NCI-H69 (cell line): ENCODE measurements at regions not wholly inside any gene's neighbourhood (a gene's known extent, or its start where the extent isn't known, plus 50 kb on each side); places are given as distances from the start of the nearest gene placed in this dataset.
A peak's percentile ranks its signal among the peaks of the same experiment; 100 is the strongest.
"Not testable (repeated sequence)": the region's sequence is repeated elsewhere in the genome, so short reads cannot be mapped to it uniquely, and the experiment has no call there.

Source experiments
- DNase-seq: peaks from one replicate; lab custom pipeline; 2025; lab: John Stamatoyannopoulos, UW

DNA sequence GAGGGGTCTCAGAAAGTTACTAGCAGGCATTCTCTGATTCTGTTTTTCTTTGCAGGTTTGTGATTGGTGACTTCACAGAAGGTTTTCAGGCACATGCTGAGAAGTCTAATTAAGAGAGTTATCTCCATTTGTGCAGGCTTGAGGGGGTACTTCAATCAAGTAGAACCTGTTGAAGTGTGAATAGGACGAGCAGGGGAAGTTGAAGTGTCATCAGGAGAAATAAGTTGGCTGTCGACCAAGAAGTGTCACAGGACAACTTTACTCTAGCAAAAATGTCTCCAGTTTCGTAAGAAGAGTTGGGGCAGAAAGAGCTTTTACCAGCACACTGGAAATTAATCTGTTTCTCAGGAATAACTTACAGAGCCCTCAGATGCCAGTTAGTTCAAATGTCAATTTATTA is 576.5 kb upstream of the SLITRK5 start:
- no peak for DNase-seq

GRCh38 chr13:87100431-87100830 is 570.7 kb upstream of the SLITRK5 start:
- DNase-seq, result no peak

DNA sequence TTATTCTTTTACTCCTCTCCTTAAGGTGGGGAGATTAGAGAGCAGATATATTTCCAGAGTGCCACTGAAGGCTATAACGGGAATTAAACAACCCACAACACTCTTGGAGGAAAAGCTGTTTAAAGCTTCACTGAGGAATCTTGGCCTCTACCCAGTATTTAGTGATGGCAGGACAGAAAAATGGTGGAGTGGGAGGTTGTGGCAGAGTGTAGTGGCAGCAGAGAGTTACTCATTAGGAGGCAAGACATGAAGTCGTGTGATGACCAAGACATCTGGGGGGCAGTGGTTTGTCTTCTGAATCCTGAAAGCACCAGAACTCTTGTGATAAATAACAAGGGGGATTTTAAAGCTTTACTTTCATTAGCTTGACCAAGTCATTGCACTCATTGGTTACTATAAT is 563.5 kb upstream of the SLITRK5 start:
- DNase-seq, result no peak

GRCh38 chr13:87120476-87120875 is 550.7 kb upstream of the SLITRK5 start:
- DNase-seq, result no peak

- DNase-seq, result no peak
Measured at GRCh38 chr13:87122551-87122950, 548.6 kb upstream of the SLITRK5 start.

DNA sequence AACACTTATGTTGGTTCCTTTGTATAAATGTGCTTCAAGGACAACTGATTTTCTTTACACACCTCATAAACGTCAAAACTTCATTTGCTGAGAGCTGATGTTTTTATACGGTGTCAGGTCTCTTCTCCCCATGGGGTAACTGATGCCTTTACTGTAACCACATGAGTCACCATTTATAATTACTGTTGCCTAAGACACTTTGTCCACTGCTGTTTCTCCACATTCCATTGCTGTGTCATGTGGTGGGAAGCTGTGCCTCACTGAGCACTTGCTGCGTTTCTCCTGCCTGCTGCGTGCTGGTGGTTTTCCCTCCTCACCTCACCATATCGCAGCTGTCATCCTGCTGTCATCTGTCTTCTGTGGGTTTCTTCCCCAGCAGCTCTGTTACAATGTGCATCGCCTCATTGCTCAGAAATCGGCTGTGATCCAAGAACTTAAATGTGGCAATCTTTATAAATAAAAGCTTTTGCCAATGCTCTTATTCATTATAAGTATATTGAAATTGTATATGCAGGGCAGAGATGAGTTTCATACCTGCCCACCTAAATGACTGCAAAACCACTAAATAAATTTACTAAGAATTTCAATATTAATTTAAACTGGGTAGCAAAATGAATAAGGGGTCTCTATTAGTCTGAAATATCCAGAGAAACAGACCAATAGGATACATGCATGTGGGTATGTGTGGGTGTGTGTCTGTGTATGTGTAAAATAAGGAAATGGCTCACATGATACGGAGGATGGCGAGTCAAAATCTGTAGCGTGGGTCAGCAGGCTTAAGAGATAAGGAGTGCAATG is 547.0 kb upstream of the SLITRK5 start:
- DNase-seq, result peak; percentile 89

- peak; percentile 19 for DNase-seq
Measured at GRCh38 chr13:87124785-87125074, 546.4 kb upstream of the SLITRK5 start.

DNA sequence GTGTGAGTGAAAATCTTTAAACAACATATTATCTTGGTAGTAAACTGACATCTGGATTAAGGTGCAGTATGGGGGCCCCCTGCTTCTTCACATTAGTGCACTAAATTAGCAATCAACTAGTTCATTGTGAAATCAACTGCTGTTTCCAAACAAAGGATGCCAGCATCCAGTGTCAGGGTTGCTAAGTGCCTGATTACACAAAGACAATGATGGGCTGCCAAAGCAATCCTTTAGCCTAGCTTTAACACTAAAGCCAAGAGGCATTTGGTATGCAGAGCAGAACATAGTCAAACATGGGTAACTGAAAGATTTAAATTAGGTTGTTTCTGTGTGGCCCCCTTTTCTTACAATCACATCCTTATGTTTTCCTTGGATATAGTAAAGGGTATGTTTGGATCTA is 543.1 kb upstream of the SLITRK5 start:
- peak; percentile 90 for DNase-seq

GRCh38 chr13:87128491-87128890 is 542.7 kb upstream of the SLITRK5 start:
- peak; percentile 23 for DNase-seq

GRCh38 chr13:87129602-87130300 is 541.4 kb upstream of the SLITRK5 start:
- no peak for DNase-seq

- DNase-seq, result peak; percentile 17
Measured at GRCh38 chr13:87130423-87130822, 540.7 kb upstream of the SLITRK5 start.

DNA sequence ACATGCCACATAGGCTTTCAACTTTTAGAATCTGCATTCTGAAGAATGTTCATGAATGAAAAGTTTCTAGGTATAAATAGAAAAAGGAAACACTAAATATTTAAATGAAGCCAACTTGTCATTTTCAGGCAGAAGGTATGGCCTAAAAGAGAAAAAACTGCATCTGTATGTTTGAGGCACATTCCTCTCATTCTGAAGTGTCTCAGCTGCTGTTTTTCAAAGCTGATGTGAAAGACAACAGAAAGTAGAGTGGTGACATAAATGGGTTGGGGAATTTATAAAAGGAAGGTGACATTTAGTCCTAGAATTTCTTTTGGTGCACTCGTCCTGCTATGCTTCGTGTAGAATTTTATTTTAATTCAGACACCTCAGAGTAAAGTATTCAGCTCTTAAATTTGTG is 539.6 kb upstream of the SLITRK5 start:
- DNase-seq, result no peak

DNA sequence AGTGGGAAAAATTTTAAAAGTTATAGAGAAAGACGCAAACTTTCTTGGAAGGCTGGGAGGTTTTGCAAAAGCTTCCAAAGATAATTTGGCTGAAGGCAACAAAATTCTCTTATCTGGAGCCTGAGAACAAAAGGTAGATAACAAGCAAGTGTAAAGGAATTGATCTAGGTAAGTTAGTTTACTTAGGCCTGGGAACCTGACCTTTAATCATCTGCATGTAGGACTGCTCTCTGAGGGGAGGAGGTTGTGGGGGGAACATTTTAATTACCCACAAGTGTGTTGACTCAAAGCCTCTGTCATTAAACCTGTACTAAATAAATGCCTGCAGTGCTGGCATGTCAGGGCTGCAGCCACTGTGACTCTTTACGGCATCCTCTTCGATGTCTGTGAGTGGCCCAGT is 532.3 kb upstream of the SLITRK5 start:
- DNase-seq, result no peak

DNA sequence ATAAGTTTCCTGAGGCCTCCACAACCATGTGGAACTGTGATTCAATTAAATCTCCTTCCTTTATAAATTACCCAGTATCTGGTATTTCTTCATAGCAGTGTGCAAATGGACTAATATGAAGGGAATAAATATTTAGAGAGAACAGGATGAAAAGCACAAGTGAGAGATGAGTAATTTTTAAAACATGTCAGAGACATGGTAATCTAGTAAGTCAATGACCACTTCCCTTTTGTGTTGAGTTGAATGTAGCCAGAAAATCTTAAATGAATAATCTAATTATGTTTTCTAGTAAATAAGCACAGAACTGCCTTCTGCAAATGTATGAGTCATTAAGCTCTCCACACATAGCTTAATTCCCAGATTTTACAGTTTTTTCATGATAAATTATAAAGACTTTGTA is 524.1 kb upstream of the SLITRK5 start:
- DNase-seq, result no peak

- DNase-seq, result peak; percentile 59
Measured at GRCh38 chr13:87153371-87153770, 517.8 kb upstream of the SLITRK5 start.

GRCh38 chr13:87166348-87166747 is 504.8 kb upstream of the SLITRK5 start:
- no peak for DNase-seq

DNA sequence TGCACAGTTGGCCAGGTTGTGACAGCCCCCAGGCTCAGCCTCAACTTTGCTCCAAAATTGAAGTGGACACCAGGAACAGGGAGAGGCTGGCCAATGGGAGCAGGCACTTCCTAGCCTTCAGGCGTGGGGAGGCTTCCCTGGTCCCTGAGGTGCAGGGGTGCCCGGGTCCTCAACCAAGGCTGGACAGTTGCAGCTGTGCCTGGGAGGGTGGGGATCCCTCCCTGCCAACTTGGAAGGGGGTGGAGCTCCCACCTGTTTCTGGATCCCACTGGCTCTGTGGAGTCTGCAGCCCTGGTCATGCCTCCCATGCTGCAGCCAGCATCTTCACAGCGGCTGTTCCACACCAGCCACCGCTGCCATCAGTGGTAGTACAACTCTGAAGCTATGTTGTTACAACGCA is 502.8 kb upstream of the SLITRK5 start:
- no peak for DNase-seq

DNA sequence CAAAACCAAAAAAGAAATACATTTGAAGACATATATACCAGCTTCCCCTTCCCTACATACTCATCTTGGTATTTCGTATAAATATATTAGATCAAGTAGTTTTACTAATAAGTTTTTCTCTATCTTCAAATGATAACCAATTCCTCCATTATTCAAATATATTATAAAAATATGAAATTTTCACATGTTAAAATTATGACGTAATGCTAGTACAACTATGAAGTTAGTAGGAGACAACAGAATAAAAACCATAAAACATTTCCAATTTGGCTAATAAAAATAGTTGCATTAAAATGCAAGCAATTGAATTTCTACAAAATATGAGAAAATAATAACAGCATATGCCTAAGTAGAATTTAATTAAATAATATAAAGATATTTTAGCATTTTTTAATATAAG is 501.8 kb upstream of the SLITRK5 start:
- no peak for DNase-seq

GRCh38 chr13:87172166-87172835 is 498.9 kb upstream of the SLITRK5 start:
- DNase-seq, result peak; percentile 17

DNA sequence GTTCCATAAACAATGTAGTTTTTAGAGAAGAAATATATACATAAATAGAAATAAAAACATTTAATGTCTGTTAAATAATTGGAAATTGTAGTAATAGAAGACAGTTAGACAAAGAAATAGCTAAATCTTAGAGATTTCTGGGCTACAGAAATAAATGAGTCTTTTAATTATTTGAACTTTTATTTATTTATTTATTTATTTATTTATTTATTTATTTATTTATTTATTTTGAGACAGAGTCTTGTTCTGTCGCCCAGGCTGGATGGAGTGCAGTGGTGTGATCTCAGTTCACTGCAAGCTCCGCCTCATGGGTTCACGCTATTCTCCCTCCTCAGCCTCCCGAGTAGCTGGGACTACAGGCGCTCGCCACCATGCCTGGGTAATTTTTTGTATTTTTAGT is 486.0 kb upstream of the SLITRK5 start:
- not testable (repeated sequence) for DNase-seq

DNA sequence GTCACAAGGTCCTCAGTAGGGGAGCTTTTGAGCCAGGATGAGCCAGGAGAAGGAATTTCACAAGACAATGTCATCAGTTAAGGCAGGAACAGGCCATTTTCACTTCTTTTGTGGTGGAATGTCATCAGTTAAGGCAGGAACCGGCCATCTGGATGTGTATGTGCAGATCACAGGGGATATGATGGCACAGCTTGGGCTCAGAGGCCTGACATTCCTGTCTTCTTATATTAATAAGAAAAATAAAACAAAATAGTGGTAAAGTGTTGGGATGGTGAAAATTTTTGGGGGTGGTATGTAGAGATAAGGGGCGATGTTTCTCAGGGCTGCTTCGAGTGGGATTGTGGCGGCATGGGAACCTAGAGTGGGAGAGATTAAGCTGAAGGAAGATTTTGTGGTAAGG is 484.5 kb upstream of the SLITRK5 start:
- not testable (repeated sequence) for DNase-seq

DNA sequence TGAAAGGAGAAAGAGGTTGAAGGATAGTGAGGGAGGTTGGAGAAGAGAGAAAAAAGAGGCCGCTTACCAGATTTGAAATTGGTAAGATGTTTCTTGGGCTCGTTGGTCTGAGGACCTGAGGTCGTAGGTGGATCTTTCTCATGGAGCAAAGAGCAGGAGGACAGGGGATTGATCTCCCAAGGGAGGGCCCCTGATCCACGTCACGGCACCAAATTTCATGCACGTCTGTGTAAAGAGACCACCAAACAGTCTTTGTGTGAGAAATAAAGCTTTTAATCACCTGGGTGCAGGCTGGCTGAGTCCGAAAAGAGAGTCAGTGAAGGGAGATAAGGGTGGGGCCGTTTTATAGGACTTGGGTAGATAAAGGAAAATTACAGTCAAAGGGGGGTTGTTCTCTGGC is 479.7 kb upstream of the SLITRK5 start:
- DNase-seq, result not testable (repeated sequence)

DNA sequence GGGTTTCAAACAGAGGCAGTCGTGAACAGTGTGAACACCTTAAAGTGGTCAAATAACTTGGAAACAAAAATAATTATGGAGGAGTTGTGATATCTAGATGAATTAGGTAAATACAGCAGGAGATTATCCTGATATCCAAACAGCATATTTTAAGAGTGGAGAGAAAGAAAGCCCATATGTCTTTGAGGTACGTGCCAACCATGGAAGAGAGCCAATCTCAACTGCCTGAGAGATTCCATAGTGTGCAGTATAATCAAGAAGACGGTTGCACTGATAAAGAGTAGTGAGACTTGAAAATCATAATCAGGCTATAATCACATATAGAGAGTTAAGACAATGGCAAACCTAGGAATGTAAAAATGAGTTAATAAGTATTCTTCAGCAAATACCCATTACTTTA is 472.8 kb upstream of the SLITRK5 start:
- DNase-seq, result peak; percentile 2
